ENCODE measurements at regions not wholly inside any gene's neighbourhood (a gene's known extent, or its start where the extent isn't known, plus 50 kb on each side); places are given as distances from the start of the nearest gene placed in this dataset.

DNA sequence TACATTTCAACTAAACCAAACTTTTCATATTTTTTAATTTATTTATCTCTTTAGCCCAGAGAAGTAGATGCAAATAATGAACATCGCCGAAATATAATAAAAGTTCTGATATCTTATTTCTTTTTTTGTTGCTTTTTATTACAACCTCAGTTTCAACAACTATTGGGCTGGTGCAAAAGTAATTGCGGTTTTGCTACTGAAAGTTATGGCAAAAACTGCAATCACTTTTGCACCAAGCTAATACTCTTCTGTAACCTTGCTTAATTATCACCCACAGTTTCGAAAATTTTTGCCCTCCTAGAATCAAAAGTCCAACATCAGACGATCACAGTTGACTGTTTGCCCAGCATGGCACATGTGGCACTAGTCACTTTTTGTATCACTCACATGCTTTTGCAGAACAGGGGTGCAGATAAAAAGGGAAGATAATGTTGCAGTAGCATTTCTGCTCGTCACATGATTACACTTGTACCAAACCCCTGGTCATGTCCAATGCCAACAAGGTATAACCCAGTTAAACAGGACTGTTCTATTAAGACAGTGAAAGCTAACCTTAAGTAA is 242.4 kb upstream of the GALNT5 start:
- TF ChIP-seq, protein P1, sequence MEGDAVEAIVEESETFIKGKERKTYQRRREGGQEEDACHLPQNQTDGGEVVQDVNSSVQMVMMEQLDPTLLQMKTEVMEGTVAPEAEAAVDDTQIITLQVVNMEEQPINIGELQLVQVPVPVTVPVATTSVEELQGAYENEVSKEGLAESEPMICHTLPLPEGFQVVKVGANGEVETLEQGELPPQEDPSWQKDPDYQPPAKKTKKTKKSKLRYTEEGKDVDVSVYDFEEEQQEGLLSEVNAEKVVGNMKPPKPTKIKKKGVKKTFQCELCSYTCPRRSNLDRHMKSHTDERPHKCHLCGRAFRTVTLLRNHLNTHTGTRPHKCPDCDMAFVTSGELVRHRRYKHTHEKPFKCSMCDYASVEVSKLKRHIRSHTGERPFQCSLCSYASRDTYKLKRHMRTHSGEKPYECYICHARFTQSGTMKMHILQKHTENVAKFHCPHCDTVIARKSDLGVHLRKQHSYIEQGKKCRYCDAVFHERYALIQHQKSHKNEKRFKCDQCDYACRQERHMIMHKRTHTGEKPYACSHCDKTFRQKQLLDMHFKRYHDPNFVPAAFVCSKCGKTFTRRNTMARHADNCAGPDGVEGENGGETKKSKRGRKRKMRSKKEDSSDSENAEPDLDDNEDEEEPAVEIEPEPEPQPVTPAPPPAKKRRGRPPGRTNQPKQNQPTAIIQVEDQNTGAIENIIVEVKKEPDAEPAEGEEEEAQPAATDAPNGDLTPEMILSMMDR (IDR thresholded peaks at IDR 0.05) = no peak
- TF ChIP-seq POLR2A (IDR thresholded peaks at IDR 0.05) = no peak

Measured in adrenal gland (tissue), 5 donors.